Endothelial cell of umbilical vein (primary cell): ENCODE measurements at regions not wholly inside any gene's neighbourhood (a gene's known extent, or its start where the extent isn't known, plus 50 kb on each side); places are given as distances from the start of the nearest gene placed in this dataset.

ENCODE experiments used
- BruUV-seq: library from RNA; stranded (reverse); fragments of 400-500 nt; replicated peaks from 2 replicates; lab custom pipeline; 2021; lab: Mats Ljungman, UMichigan
- CTCF ChIA-PET: fragments of 300-600, 350-600 bp; sonication (Branson Sonifier 250); formaldehyde crosslinking; loops from one replicate; lab custom pipeline; 2021; ENCODE audit warnings: antibody characterized with exemption, inconsistent platforms; lab: Charles Lee
- POLR2A ChIA-PET: fragments of 300-600, 350-600 bp; sonication (Branson Sonifier 250); formaldehyde crosslinking; loops from one replicate; lab custom pipeline; 2021; ENCODE audit warnings: antibody characterized with exemption, inconsistent platforms; lab: Charles Lee
- DNase-seq: peaks from one replicate; pipeline ENCODE4 v3.0.0-alpha.2; 2011; ENCODE audit warnings: low read depth, low spot score
- FAIRE-seq: peaks from 2 replicates; lab custom pipeline; 2011; peaks lifted over from hg19 to GRCh38; lab: Jason Lieb, UNC
- H2AFZ ChIP-seq: 2 replicates; pipeline ENCODE4 v1.6.0; 2012; ENCODE audit warnings: low read depth, low read length, control low read depth, inconsistent platforms
- H3K27ac ChIP-seq: 2 replicates; pipeline ENCODE4 v1.5.1; 2011; ENCODE audit warnings: low read depth, mild to moderate bottlenecking, control low read depth, low read length, moderate library complexity; ENCODE audit not compliant: insufficient read depth
- H3K27me3 ChIP-seq, 2 experiments: 2 replicates each; pipeline versions ENCODE4 v1.6.0 to v1.6.1; 2011; ENCODE audit warnings: low read length in 2 of 2, mixed read lengths in 1 of 2; ENCODE audit not compliant: control insufficient read depth in 2 of 2, insufficient read depth in 2 of 2
- H3K36me3 ChIP-seq, 2 experiments: 2 replicates in 1 of 2; 3 replicates in 1 of 2; pipeline ENCODE4 v1.5.1; 2011; ENCODE audit warnings: low read length in 2 of 2, mild to moderate bottlenecking in 1 of 2, moderate library complexity in 1 of 2; ENCODE audit not compliant: control insufficient read depth in 2 of 2, insufficient read depth in 2 of 2; ENCODE audit errors: extremely low read depth in 1 of 2
- H3K4me1 ChIP-seq: 3 replicates; pipeline ENCODE4 v1.5.1; 2011; ENCODE audit warnings: mild to moderate bottlenecking, low read length; ENCODE audit not compliant: control insufficient read depth, insufficient read depth; ENCODE audit errors: extremely low read depth
- H3K4me2 ChIP-seq: 2 replicates; pipeline ENCODE4 v1.6.1; 2011; ENCODE audit warnings: low read length, control low read depth, mixed read lengths; ENCODE audit not compliant: insufficient read depth
- H3K4me3 ChIP-seq, 3 experiments: fragments of 200-600 bp in 1 of 3; sonication (generic), shearing (Covaris generic) in 1 of 3; replicated peaks in 1 of 3; 2 replicates each; pipeline ENCODE4 v1.5.1; 2011 to 2016; ENCODE audit warnings: control low read depth in 3 of 3, low read length in 3 of 3, mild to moderate bottlenecking in 2 of 3, inconsistent platforms in 1 of 3, low read depth in 1 of 3, moderate library complexity in 1 of 3; ENCODE audit not compliant: insufficient read depth in 1 of 3
- H3K79me2 ChIP-seq: 2 replicates; pipeline ENCODE4 v1.6.0; 2012; ENCODE audit warnings: low read length, inconsistent platforms; ENCODE audit not compliant: control insufficient read depth, insufficient read depth
- H3K9ac ChIP-seq: replicated peaks from 2 replicates; pipeline ENCODE3; 2011; ENCODE audit warnings: low read length, control low read depth; ENCODE audit not compliant: insufficient read depth; ENCODE audit errors: extremely low read depth
- H3K9me1 ChIP-seq: replicated peaks from 3 replicates; pipeline ENCODE4 v1.6.0; 2011; ENCODE audit warnings: mild to moderate bottlenecking, low read length; ENCODE audit not compliant: control insufficient read depth, insufficient read depth; ENCODE audit errors: extremely low read depth
- H3K9me3 ChIP-seq: replicated peaks from 2 replicates; pipeline ENCODE4 v1.5.1; 2012; ENCODE audit warnings: low read length, inconsistent platforms; ENCODE audit not compliant: control insufficient read depth, insufficient read depth
- H4K20me1 ChIP-seq: replicated peaks from 2 replicates; pipeline ENCODE3; 2011; ENCODE audit warnings: mild to moderate bottlenecking, low read length; ENCODE audit not compliant: control insufficient read depth, insufficient read depth; ENCODE audit errors: extremely low read depth
- EZH2 ChIP-seq: IDR thresholded peaks from 2 replicates; pipeline ENCODE4 v1.6.1; 2012; ENCODE audit warnings: borderline replicate concordance, low read depth, mild to moderate bottlenecking, moderate library complexity, low read length, inconsistent platforms; ENCODE audit not compliant: severe bottlenecking
- FOS ChIP-seq: IDR thresholded peaks from 2 replicates; pipeline ENCODE4 v1.6.1; 2011; ENCODE audit warnings: mild to moderate bottlenecking, low read length, moderate library complexity, borderline replicate concordance; ENCODE audit not compliant: insufficient read depth
- POLR2AphosphoS5 ChIP-seq: IDR thresholded peaks from 2 replicates; pipeline ENCODE4 v1.6.1; 2012; ENCODE audit warnings: low read depth, mild to moderate bottlenecking, control low read depth, low read length, moderate library complexity; ENCODE audit not compliant: insufficient read depth
- dilution Hi-C: fragments of 300-500 bp; cut with MboI; formaldehyde crosslinking; loops from one replicate; pipeline ENCODE4 v1.15.0; 2019; ENCODE audit warnings: low sequenced_read_pairs; ENCODE audit not compliant: extremely low pct_ligation_motif_present
- intact Hi-C: fragments of 100-400 bp; cut with micrococcal nuclease; formaldehyde crosslinking; loops from one replicate; pipeline ENCODE4 v1.10.0; 2022
- TF ChIP-seq, protein P1 (sequence below), 2 donors: IDR thresholded peaks; 1 replicate in 1 of 2; 2 replicates in 1 of 2; pipeline ENCODE4 v1.5.1; 2011; ENCODE audit warnings: low read length in 2 of 2, mild to moderate bottlenecking in 2 of 2, moderate library complexity in 2 of 2, control low read depth in 1 of 2, inconsistent platforms in 1 of 2, low read depth in 1 of 2; ENCODE audit not compliant: insufficient read depth in 1 of 2; ENCODE audit errors: extremely low read depth in 1 of 2

DNA sequence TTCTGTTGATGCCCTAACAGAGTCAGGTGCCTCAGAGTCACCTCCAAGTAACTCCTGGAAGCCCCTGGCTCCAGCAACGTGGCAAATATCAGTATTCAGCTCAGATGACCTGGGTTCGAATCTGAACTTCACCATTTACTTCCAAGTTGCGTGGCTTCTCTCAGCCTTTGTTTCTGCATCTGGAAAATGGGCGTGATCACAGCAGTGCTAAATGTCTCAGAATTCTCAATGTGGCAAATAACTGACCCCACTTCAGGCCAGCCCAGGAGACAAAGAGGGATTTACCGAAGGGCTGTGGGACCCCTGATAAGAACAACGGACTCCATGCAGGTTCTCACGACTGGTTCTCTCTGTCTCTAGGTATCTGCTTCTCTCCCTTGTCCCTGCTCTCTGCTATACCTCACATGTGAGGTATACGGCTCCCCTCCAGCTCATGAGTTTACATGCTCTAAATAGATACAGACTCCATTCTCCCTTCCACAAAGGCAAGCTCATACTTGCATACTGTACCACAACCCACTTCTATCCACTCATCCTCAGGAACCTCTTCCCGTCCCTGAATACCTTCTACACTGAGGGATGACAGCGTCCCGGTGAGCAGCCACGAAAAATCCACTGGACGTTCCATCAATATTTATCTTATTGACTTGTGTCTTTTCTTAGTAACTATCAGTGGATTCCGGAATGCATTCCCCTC, 84.1 kb downstream of the SNX5 start:
- Histone ChIP-seq H3K79me2 (no peaks in the 10 kb centered on the region), H2AFZ (no peak overlapping the region), H3K9me1 (no peaks in the 10 kb centered on the region), H3K36me3 (no peaks in the 10 kb centered on the region), H3K9ac (no peak overlapping the region), H3K9me3 (no peaks in the 10 kb centered on the region), H3K4me2 (no peak overlapping the region), H3K4me3 (no peak overlapping the region), H3K4me1 (peaks cover 5% of the 10 kb centered on the region), H4K20me1 (no peaks in the 10 kb centered on the region), H3K27ac (no peak overlapping the region), H3K27me3 (no peaks in the 10 kb centered on the region)
- ChIA-PET CTCF (interaction anchor here (0.9 to 2.5 kb wide), 4 partner anchors 11 to 202 kb away, joined by 3 to 16 read pairs (median 7); partner anchors contain the start of gene RRBP1), POLR2A (no interaction called here)
- dilution Hi-C loops: no loop called here
- no TSS peak for BruUV-seq
- FAIRE-seq (no peak), DNase-seq (no peak)
- intact Hi-C loops: no loop called here
- TF ChIP-seq EZH2 (no peak), FOS (no peak), POLR2AphosphoS5 (no peak)
- TF ChIP-seq, protein P1, sequence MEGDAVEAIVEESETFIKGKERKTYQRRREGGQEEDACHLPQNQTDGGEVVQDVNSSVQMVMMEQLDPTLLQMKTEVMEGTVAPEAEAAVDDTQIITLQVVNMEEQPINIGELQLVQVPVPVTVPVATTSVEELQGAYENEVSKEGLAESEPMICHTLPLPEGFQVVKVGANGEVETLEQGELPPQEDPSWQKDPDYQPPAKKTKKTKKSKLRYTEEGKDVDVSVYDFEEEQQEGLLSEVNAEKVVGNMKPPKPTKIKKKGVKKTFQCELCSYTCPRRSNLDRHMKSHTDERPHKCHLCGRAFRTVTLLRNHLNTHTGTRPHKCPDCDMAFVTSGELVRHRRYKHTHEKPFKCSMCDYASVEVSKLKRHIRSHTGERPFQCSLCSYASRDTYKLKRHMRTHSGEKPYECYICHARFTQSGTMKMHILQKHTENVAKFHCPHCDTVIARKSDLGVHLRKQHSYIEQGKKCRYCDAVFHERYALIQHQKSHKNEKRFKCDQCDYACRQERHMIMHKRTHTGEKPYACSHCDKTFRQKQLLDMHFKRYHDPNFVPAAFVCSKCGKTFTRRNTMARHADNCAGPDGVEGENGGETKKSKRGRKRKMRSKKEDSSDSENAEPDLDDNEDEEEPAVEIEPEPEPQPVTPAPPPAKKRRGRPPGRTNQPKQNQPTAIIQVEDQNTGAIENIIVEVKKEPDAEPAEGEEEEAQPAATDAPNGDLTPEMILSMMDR (IDR thresholded peaks at IDR 0.05; ENCODE audit: extremely low read depth in 1 of 2, insufficient read depth in 1 of 2, low read depth in 1 of 2, low read length in 2 of 2): no peak
